A172 (cell line): ENCODE measurements at regions not wholly inside any gene's neighbourhood (a gene's known extent, or its start where the extent isn't known, plus 50 kb on each side); places are given as distances from the start of the nearest gene placed in this dataset.

Experiments
- DNase-seq: peaks from one replicate; pipeline ENCODE4 v3.0.0-alpha.2; 2015; ENCODE audit warnings: low spot score

DNA sequence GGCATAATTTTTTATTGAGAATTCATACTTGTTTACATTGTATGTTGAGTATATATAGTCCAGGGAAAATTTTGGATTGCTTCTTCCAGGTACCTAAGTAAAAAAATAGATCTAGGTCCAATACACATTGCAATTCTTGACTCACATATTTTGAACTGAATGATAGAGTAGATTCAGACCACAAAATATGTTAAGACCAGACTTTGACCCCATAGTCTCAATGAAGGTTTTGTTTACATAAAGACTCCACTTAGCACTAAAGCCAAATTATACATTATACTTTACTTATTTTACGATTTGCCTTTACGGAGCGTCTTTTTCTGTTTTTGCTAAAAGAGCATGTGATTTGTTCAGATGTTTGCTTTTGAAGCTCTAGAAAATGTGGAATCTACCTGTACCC, 144.1 kb upstream of the PTCHD4 start:
- DNase-seq, result no peak

DNA sequence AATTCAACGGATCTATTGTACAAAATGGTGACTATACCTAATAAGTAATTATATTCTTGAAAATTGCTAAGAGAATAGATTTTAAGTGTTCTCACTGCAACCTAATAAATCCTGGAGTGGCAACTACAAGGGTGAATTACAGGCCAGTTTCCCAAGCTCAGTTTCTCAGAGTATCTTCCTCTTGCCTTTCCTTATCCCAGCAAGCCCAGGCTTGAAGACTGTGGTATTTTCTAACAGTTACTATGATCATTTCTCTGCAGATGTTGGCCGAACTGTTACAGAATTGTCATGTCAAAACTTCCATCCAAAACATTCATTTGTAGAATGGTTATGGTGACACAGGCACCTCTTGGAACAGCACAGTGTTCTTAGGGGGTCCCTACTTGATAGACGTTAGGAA, 138.1 kb upstream of the PTCHD4 start:
- DNase-seq, result no peak

DNA sequence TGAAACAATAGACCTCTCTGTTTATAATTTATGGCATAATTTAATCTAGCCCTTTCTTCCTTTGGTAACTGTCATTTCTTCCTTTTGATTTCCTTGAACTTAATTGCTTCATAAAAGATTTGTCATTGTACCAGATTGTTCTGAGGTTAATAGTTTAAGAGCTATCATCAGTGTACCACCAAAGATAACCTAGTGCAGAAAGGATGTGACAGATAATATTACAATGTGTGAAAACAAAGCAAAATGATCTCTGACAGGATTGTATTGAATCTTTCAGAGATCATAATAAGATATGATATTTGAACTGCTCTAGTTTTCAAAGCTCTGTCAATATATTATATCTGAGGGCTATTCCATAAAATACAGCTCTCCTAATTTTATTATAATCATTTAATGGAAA, 132.1 kb upstream of the PTCHD4 start:
- DNase-seq, result no peak

DNA sequence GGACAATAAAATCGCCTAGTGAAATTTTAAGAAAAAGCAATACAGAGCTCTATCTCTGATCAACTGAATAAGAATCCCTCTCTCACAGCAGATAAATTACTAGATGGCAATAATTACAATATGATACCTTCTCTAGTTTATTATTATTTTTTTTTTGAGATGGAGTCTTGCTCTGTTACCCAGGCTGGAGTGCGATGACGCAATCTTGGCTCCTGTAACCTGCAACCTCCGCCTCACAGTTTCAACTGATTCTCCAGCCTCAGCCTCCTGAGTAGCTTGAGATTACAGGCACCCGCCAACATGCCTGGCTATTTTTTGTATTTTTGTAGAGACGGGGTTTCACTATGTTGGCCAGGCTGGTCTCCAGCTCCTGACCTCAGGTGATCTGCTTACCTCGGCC, 129.3 kb upstream of the PTCHD4 start:
- no peak for DNase-seq

DNA sequence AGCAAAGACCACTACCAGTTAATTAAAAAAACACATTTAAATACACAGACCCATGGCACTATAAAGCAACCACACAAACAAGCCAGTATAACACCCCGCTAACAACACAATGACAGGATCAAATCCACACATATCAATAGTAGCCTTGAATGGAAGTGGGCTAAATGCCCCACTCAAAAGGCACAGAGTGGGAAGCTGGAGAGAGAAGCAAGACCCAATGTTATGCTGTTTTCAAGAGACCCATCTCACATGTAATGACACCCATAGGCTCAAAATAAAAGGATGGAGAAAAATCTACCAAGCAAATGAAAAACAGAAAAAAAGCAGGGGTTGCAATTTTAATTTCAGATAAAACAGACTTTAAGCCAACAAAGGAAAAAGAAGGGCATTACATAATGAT, 125.4 kb upstream of the PTCHD4 start:
- DNase-seq, result no peak

DNA sequence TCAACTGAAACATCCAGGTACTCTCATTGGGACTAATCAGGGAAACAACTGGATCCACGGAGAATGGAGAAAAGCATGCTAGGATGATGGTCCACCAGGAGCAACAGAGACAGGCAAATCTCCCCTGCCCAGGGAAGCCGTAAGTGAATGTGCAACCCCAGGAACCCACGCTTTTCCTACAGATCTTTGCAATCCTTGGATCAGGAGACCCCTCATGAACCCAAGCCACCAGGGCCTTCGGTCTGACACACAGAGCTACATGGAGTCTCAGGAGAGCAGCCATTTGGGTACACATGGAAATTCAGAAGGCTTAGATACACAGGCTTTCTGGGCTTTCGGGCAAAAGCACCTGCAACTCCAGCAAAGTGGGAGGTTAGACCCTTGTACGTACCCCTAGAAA, 122.1 kb upstream of the PTCHD4 start:
- no peak for DNase-seq

DNA sequence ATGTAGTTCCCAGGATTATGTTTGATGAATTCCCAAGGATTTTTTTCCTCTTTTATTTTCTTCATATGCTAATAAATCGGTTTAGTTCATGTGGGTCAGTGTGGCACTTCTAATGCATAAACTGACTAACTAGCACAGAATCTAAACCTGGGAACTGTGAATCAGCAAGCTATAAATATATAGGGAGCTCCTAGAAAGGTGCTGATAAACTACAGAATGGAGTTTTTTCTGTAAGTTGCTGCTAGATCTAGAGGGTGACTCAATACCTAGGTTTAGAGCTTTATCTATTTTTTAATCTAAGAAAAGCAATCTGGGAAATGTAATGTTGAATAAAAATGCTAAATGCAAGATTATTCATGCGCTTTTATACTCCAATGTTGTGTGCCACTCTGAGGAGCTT, 118.8 kb upstream of the PTCHD4 start:
- DNase-seq, result peak; percentile 20

DNA sequence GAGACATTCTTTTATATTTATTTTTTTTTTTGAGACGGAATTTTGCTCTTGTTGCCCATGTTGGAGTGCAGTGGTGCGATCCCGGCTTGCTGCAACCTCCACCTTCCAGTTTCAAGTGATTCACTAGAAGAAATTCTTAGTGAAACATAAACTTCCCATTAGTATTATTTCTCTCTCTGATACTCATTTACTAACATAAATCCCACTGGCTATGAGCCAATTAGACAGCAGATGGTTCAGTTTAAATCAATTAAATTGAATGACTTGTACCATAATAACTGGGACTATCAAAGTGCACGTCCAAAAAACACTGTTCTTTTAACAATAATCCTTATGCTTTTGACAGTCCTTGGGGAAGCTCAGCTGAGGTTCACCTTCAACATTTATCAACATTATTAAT, 111.2 kb upstream of the PTCHD4 start:
- no peak for DNase-seq

DNA sequence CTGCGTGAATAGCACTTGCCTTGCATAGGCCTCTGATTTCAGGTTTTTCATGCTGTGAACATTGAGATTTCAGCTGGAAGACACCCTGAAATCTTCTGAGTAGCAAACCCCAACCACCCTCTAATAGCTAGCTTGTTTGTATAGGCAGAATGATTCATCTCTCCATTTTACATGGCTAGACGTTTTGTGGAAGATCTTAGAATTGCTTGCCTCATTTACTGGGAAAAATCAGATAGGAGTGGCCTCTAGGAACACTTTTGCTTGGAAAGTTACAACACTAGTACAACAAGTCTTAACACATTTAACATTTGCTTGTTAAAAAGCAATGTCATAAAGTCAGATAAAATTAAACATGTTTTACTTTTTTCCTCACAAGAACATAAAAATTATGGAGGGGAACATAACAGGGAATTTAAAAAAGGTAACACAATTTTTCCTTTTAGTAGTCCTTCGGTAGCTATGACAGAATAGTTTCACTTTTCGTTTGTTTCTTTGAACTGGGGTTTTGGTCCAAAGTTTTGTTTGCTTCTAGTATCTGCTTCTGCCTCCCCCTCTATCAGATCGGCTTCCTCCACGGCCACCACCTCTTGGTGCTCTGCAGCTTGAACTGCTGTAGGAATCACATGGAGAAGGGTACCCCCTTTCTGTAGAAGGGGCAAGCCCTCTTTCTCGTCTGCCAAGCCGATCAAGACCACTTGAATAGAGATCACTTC, 102.2 kb upstream of the PTCHD4 start:
- DNase-seq, result no peak

DNA sequence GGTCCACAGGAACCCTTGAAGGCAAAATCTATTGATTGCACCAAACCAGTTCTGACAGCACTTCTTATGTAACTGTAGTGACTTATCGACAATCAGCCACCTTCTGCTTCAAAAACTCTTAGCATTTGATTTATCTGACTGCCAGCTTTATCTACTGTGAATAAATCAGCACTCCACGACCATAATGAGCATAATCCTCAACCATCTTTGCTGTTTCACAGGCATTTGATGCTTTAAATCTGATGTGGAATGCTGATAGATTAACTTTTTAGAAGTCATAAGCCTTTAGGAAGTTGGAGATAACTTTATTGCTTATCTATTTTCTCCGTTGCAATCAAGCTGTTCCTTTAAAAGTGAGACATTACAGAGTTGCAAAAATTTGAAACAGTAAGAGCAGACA, 101.5 kb upstream of the PTCHD4 start:
- DNase-seq, result no peak

DNA sequence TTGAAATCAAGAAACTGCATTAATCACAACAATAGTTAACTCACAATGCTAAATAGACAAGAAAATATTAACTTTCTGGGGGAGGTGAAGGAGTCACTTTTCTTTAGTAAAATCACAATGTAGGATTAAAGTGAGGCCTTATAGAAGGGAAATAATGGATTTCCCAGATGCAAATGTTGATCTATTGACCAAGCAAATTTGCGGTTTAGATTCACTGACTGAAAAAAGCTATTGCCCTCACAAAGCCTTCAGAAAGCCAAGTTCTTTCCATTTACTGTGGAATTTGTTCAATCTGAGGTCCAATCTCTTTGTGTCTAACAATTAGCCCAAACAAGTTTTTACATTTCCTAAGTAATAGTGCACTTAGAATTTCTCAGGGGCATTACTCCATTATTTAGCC, 95.1 kb upstream of the PTCHD4 start:
- DNase-seq, result no peak

DNA sequence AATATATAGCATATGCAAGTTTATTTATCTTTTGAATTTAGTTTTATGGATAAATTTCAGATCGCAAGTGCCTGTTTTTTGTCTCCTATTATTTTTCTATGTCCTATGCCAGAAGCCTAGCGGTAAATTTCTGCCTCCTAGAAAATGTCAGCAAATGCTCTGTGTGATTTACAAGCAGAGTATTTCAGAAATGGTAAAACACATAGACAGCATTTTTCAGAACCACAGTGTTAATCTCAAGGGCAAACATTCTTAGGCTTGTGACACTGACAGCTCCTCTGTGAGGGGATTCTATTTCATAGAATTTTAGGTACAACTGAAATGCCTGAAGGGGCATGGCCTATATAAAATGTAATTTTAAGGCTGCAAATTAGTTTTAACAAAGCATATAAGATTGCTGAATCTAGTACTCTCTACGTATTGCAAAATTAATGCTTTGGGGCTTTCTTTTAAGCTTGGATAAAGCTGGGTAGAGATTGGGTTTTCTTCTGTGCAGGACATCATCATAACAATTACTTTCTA, 89.9 kb upstream of the PTCHD4 start:
- no peak for DNase-seq

DNA sequence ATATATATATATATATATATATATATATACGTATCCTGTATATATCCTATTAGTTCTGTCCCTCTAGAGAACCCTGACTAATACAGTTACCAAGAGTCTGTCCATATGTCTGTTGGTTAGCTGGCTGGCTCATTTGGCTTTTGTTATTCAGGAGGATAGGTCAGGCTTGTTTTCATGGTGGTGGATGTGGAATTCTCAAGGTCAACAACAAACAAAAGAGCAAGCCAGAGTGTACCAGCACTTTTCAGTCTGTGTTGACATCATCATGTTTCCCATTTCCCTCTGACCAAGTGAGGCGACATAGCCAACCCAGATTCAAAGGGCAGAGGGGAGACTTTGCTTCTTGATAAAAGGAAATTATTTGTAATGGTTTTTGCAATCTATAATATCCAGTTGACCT, 88.5 kb upstream of the PTCHD4 start:
- no peak for DNase-seq

DNA sequence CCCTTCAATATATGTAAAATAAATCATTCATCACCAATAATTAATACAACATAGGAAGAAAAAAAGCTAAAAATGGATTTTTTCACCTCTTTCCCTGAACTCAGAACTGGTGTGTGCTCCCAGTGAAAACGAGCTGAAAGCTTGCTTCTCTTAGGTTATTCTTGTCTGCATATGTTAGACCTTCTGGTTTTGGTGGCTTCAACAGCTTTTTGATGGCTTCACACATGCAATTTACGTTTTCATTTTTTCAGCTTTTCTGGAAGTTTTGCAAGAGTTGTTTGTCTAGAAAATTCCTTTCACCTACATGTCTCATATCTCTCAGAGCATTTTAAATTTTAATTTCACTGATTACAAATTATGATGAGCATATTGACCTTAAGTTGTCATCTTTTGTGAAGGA, 86.9 kb upstream of the PTCHD4 start:
- DNase-seq, result no peak

DNA sequence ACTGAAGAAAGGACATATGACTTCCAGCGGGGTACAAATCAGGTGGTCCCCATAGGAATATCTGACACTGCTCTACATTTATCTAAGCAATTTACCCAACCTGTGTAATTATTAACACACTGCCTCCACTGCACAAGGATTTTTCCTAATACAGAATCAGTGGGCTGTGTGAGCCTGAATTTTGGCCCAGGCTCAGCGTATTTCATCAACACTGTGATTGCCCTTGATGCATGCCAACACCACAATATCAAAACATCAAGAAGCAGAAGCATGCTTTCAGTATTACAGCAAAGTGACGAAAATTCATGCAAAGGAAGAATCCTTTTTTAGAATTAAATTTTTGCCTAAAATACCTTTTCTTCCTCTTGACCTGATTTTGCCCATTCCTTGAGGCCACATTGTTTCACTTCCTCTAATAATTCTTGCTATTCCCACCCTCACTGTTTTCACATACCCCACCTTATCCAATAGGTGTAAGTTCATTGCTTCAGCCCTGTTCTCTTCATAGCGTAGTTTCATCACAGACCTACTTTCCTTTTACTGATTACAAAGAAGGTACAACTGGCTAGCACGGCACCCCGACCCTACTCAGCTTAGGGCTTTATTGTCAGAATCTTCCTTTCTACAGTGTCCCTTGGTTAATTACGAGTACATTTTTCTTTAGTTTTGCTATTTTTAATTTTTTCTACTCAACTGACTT, 83.7 kb upstream of the PTCHD4 start:
- no peak for DNase-seq

DNA sequence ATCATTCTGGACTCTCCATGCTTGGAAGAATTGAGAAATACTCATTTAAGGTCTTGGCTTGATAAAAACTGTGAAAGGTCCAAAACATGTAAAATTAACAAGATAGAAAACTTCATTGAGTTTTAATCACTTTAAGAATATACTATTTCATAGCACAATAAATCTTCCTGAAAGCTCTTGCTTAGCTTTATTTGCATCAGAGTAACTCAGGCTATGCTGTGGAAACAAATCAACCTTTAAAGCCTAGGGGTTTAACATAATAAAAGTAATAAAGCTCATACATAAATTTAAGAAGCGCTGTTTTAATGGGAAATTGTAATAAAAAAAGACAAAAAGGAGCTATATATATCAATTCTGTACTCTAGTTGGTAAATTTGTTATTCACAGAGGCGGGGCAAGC, 77.2 kb upstream of the PTCHD4 start:
- no peak for DNase-seq

DNA sequence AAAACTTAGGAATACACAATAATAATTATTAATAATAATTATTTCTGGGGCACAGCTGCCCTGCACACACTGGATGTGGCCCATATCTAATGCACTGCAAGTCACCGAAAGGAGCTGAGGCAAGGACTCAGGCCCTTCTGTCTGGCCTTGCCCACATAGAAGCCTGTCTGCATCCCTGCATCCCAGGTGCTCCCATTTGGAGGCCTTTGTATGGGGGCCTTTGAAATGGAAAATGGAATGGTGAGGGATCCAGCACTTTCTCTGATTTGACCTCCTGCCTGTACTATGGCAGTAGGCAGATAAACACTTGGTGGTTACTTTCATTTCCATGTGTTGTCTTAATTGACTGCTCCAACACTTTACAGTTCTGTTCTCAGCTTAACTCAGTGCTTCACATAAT, 75.7 kb upstream of the PTCHD4 start:
- DNase-seq, result no peak

DNA sequence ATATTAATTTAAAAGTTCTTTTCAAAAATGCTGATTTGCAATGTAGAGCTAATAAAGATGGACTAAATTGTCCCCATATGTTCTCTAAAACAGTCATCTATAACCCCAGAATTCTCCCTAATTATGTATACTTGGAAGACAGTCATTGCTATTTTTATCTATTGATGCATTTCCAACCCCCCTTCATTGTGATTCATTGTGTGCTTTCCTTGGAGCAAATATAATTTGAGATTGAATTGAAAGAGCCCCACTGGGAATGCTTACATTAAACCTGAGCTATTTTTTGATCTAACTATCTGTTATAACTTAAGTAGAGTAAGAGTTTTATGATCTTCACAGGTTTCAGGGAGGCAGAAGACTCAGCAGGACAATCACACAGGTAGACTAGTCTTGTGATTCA, 73.7 kb upstream of the PTCHD4 start:
- no peak for DNase-seq

DNA sequence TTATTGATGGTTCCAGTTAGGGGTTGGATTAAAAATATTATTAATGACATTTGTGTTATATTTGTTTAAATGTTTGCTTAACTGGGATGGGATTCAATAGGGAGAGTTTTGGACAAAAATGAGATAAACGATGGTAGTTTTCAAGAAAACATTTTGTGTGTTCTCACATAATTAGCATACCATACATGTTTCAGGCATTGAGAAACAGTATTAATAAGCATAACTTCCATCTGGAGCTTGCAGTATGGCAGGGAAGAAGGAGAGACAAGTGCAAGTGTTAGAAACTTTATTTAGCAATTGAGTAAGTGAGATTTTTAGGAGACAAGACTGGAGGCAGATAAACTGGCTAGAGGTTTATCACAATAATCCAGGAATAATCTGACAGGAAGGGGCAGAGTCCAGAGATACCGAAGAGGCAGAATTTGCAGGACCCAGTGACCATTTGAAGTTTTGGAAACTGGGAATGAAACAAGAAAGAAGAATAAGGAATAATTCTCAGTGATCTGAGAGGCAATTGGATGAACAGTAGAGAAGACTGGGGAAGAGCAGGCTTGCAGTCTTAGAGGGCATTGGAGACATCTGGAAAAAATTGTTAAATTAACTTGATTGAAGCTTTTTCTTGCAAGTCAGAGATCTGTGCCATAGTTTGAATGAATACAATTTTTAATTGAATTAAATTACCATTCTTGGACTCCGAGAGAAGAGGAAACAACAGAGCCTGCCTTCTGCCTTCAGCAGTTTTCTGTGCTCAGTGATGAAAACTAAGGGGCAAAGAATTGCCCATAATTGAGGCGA, 73.0 kb upstream of the PTCHD4 start:
- DNase-seq, result no peak

DNA sequence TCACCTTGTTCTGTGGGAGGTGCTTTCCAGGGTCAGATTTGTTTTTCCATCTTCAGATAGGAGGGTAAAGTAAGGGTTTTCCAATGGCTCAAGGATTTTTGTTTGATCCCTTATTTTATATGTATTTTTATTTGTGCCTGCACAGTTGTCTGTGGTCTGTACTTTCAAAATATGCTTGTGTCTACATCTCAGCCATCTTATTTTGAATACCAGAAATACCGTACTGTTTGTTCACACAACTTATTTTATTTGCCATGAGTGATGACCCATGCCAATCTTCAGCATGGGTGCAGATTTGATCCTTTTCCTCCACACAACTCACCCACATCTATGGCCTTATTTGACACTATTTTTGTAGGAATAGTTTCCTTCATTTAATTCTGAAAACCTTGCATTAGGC, 72.2 kb upstream of the PTCHD4 start:
- no peak for DNase-seq

DNA sequence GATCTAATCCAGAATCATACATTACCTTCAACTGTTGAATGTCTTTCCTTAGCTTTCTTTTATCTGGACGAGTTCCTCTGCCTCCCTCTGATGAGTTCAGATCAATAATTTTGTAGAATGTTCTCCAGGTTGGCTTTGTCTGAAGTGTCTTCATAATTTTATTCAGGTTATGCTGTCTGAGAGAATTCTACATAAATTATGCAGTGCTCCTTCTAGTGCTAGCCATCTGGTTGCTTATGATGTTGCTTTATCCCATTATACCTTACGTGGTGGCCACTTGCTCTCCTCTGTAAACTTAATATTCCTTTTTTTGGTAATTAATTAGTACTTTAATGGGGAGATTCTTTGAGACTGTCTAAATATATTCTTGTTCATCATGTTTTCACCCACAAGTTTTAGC, 67.7 kb upstream of the PTCHD4 start:
- no peak for DNase-seq

DNA sequence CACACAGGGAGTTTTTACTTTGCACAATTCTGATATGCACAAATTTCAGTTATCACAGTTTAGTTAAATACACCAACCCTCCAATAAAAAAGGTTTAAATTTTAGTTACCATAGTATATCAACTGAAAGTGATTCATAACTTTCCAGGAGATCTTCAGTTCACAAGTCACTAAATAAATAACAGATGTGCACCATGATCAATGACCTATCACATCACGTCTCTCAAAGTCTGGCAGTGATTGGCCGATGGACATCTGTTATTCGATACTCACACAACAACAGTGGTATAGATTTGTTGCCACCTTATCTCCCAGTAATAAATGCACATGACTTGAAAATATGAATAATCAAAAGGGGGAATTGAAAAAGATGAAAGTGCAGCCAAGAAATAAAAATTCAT, 66.8 kb upstream of the PTCHD4 start:
- no peak for DNase-seq
